GM21723 (cell line): ENCODE measurements at regions not wholly inside any gene's neighbourhood (a gene's known extent, or its start where the extent isn't known, plus 50 kb on each side); places are given as distances from the start of the nearest gene placed in this dataset.
"Not testable (repeated sequence)": the region's sequence is repeated elsewhere in the genome, so short reads cannot be mapped to it uniquely, and the experiment has no call there.

Source experiments
- ATAC-seq: cut with Tn5 transposase; IDR thresholded peaks from one replicate; pipeline ENCODE4 v1.9.1; 2021; ENCODE audit warnings: mild to moderate bottlenecking, moderate library complexity; ENCODE audit not compliant: unreplicated experiment

- no peak for ATAC-seq
Observed at GRCh38 chr3:34046154-34046553, 247.7 kb downstream of the PDCD6IP start.

GRCh38 chr3:34053626-34054025 lies 255.2 kb downstream of the PDCD6IP start:
- ATAC-seq, result no peak

- ATAC-seq, result peak; percentile 17
Observed at GRCh38 chr3:34056181-34056910, 257.9 kb downstream of the PDCD6IP start.

- peak; percentile 93 for ATAC-seq
Observed at GRCh38 chr3:34056951-34057390, 258.5 kb downstream of the PDCD6IP start.

- not testable (repeated sequence) for ATAC-seq
Observed at GRCh38 chr3:34060995-34061394, 262.6 kb downstream of the PDCD6IP start.

GRCh38 chr3:34065901-34066300 lies 267.5 kb downstream of the PDCD6IP start:
- ATAC-seq, result no peak

- ATAC-seq, result no peak
Observed at GRCh38 chr3:34066328-34066727, 267.9 kb downstream of the PDCD6IP start.

GRCh38 chr3:34066999-34067398 lies 268.6 kb downstream of the PDCD6IP start:
- ATAC-seq, result no peak

GRCh38 chr3:34067536-34068051 lies 269.2 kb downstream of the PDCD6IP start:
- ATAC-seq, result no peak

- no peak for ATAC-seq
Observed at GRCh38 chr3:34068505-34068904, 270.1 kb downstream of the PDCD6IP start.

- no peak for ATAC-seq
Observed at GRCh38 chr3:34070831-34071585, 272.6 kb downstream of the PDCD6IP start.

- no peak for ATAC-seq
Observed at GRCh38 chr3:34072297-34072696, 273.9 kb downstream of the PDCD6IP start.

GRCh38 chr3:34073111-34073510 lies 274.7 kb downstream of the PDCD6IP start:
- no peak for ATAC-seq

GRCh38 chr3:34073961-34074360 lies 275.5 kb downstream of the PDCD6IP start:
- ATAC-seq, result peak; percentile 39

GRCh38 chr3:34075975-34076374 lies 277.5 kb downstream of the PDCD6IP start:
- no peak for ATAC-seq

GRCh38 chr3:34077417-34078195 lies 279.2 kb downstream of the PDCD6IP start:
- peak; percentile 88 for ATAC-seq

GRCh38 chr3:34078418-34078817 lies 280.0 kb downstream of the PDCD6IP start:
- no peak for ATAC-seq

- ATAC-seq, result not testable (repeated sequence)
Observed at GRCh38 chr3:34079849-34080248, 281.4 kb downstream of the PDCD6IP start.

- ATAC-seq, result not testable (repeated sequence)
Observed at GRCh38 chr3:34090379-34090778, 291.9 kb downstream of the PDCD6IP start.

GRCh38 chr3:34090876-34091275 lies 292.4 kb downstream of the PDCD6IP start:
- ATAC-seq, result no peak

- ATAC-seq, result not testable (repeated sequence)
Observed at GRCh38 chr3:34094280-34094679, 295.9 kb downstream of the PDCD6IP start.
